ENCODE measurements at regions not wholly inside any gene's neighbourhood (a gene's known extent, or its start where the extent isn't known, plus 50 kb on each side); places are given as distances from the start of the nearest gene placed in this dataset.
"Not testable (repeated sequence)": the region's sequence is repeated elsewhere in the genome, so short reads cannot be mapped to it uniquely, and the experiment has no call there.

DNA sequence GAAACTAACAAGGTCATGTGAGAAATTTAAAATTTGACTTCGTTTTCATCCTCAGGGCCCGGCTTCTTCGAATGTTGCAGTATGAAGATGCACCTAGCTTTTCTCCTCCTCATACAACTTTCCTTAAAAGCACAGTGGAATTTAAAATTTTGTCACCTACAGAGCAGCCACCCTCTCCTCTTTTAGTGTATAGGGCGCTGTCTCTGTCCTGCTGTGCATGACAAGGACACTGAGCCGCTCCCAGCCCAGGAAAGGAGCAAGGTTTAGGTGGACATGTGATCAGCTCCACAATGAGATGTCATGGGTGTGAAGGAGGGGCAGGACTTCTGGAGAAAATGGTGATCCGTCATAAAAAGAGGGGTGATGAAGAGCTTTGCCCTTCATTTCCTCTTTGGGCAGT is 1185.4 kb downstream of the RPIA start:
- DNase-seq = not testable (repeated sequence)

DNA sequence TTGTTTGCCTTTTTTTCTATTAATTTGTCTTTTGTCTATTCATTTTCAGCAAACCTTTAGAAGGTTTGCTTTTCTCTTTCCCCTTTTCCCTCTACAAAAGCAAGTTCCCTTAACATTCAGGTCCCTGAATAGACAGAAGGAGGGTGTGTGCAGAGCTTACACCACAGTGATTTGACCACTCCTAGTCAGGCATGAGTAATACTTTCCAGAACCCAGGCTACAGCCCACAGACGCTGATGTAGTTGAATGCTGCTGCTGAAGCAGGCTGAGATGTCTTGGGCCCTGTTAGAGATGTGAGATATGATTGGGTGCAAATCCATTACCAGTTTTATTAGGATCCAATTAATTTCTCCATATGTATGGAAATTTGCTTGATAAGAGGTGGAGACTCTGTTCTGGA is 1191.4 kb downstream of the RPIA start:
- DNase-seq = not testable (repeated sequence)

DNA sequence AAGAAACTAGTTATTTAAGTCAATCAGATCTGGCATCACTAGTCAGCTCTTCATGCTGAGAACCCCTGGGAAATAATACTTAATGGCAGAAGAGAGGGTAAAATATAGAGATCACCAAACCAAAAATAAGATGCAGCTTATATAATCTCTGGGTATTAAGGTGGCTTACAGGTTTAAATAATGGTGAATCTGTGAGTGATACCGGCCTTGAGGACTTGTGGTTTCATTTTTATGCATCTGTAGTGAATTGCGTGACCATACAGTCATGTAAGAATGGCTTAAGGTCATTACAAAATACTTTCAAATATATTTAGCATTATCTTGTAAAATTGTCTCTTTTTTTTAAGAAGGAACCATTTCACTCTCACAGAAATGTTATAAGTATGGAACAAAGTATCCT is 1192.2 kb downstream of the RPIA start:
- not testable (repeated sequence) for DNase-seq

DNA sequence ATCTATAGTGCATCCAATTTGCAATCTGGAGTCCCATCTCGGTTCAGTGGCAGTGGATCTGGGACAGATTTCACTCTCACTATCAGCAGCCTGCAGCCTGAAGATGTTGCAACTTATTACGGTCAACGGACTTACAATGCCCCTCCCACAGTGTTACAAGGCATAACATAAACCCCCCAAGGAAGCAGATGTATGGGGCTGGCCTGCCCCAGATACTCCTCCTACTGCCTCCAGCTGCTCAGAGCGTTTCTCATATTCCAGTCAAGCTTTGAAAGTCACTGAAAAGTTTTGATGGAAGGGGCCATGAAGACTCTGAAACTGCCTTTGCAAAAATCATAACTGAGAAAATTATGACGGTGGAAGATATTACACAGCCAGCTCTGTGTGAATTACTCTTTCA is 1193.6 kb downstream of the RPIA start:
- DNase-seq = not testable (repeated sequence)

DNA sequence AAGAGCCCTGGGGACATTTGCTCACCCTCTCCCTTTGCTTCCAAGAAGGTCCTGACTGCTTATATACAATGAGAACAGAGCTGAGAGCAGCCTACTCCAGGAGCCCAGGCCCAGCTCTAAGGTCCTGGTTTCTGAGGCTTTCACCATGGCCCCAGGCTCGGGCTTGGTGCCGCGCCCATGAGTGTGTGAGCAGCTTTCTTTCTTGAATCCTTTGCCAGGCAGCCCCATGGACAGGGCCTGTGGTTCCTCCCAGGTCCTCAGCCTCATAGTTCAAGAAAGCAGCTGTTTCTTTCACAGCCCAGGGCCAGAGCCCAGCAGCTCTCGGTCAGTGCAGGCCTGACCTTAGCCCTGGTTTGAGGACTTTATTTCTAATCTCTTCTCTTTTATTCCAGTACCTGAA is 1197.2 kb downstream of the RPIA start:
- not testable (repeated sequence) for DNase-seq

DNA sequence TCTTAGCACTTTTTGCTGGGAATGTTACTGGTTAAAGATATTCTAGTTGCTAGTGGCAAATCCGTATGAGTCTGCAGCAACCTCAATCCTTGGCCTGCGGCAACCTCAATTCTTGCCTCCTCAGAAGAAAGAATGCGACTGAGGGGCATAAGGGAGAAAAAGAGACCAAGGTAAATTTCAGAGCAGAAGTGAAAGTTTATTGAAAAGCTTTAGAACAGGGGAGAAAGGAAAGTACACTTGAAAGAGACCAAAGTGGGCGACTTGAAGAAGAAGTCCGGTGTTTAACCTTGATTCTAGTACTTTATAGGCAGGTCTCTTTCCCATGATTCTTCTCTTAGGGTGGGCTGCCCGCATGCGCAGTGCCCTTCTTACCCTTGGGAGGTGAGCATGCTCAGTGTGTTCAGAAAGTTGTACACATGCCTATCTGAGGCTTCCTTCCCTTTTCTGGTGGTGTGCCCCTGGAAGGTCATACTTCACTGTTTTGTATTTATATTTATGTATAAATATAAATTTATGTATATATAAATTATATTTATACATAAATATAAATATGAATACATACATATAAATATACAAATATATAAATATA is 1198.8 kb downstream of the RPIA start:
- not testable (repeated sequence) for DNase-seq

DNA sequence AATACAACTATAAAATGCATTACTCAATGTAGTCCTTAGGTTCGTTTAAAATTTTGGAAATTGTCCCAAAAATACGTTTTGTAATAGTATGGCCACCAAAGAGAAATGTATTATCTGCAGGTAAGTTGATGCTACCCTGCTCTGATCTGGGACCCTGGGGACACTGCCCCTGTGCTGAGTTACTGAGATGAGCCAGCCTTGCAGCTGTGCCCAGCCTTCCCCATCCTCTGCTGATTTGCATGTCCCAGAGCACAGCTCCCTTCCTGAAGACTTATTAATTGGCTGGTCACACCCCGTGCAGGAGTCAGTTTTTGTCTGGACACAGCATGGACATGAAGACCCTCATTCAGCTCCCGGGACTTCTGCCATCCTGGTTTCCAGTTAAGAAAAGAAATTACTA is 1203.5 kb downstream of the RPIA start:
- not testable (repeated sequence) for DNase-seq

DNA sequence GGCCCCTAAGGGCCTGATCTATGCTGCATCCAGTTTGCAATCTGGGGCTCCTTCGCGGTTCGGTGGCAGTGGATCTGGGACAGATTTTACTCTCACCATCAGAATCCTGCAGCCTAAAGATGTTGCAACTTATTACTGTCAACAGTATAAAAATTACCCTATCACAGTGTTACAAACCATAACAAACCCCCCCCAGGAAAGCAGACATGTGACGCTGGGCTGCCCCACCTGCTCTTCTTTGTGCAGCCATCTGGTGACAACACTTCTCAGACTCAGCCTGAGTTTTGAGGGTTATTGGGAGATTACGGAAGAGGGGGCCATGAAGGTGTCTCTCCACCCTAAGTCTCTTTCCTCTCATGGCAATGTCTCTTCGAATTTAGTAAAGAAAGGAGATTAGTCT is 1204.2 kb downstream of the RPIA start:
- not testable (repeated sequence) for DNase-seq

DNA sequence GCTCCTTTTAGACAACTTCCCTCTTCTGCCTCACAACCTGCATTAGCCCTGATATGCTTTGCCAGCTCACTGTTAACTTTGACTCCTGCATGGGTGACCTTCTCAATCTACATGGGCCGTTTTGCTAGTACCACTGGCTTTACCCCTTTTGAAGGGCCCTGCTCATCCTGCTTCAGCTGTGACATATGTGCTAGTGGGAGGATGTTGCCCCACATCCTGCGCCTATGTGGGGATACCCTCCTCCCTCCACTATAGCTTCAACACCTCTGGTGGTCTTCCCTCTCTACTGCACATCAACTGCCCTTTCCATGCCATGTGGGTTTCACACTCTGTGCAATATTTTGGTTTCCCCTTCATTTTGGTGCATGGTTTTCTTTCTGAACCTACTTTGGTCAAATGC is 1235.5 kb downstream of the RPIA start:
- DNase-seq = peak in 1 of 3 donors; percentile 7

DNA sequence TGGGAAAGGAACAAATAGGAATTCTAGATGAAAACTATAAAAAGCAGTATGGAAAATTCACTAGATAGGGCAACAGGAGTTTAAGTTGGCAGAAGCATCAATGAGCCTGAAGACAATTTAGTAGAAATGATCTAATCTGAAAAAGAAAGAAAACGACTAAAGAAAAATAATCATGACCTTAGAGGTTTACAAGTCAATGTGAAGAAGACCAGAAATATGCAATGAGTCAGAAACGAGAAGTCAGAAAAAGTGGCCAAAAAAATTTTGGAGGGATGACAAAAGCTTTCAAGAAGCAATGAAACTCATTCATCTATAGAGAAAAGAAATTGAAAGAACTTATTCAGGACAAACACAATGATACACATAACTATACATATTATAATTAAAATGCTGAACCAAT is 1244.0 kb downstream of the RPIA start:
- peak in 2 of 3 donors; percentile 27 to 63 for DNase-seq

DNA sequence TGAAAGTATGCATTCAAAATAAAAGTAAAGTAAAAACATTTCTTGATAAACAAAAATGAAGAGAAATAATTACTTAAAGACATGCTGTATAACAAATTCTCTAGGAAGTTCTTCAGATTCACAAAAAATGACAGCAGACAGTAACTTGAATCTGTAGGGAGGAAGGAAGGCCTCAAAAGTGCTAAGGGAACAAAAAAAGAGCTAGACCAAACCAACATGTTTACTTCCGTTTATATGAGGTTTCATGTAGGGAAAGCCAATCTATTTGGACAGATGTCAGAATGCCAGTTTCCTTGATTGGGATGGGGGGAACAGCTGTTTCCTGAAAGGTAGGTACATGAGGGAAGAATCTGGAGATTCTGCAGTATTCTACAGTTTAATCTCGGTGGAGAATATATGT is 1244.5 kb downstream of the RPIA start:
- peak in 2 of 3 donors; percentile 19 to 23 for DNase-seq

DNA sequence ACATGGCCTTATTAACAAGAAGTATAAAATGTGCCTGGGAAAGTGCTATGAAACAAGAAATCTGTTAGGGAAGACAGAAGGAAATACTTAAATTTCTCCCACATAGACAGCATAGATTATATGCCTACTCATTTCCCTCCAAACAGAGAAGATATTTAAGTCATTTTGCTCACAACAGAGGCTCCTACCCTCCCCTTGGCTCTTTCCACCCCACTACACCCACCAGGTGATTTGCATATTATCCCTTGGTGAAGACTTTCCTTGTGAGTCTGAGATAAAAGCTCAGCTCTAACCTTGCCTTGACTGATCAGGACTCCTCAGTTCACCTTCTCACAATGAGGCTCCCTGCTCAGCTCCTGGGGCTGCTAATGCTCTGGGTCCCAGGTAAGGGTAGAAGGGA is 1245.1 kb downstream of the RPIA start:
- peak in 1 of 3 donors; percentile 36 for DNase-seq

DNA sequence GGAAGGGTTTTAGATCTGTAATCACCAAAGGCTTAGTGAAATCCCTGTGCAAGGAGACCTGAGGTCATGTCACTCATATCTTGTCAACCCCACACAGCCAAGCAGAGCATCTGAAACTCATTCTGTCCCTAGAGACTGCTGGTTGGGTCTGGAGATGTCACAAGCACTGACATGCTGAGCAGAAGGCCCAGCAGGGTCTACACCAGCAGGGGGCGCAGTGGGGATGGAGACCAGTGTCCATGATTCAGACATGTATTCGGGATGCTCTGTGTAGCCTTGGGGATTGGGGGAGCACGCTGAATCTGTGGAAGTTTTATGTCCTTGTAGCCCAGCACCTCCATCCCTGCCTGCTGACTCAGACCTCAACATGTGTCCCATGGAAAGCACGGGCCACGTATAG is 1247.3 kb downstream of the RPIA start:
- DNase-seq = not testable (repeated sequence)

DNA sequence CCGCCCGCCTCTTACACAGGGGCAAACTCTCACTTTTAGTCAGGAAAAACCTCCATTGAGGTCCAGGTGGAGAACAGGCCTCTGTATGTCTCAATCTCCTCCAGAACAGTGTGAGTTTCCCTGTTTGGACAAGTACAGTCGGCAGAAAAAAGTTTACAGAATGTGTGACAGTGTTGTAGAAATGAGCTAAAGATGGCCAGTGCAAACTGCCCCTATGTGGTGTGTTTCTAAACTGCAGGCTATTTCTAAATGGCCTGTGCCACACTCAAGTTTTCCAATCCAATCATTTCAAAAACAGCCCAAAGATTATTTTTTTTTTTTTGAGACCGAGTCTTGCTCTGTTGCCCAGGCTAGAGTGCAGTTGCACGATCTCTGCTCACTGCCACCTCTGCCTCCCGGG is 1252.8 kb downstream of the RPIA start:
- not testable (repeated sequence) for DNase-seq

DNA sequence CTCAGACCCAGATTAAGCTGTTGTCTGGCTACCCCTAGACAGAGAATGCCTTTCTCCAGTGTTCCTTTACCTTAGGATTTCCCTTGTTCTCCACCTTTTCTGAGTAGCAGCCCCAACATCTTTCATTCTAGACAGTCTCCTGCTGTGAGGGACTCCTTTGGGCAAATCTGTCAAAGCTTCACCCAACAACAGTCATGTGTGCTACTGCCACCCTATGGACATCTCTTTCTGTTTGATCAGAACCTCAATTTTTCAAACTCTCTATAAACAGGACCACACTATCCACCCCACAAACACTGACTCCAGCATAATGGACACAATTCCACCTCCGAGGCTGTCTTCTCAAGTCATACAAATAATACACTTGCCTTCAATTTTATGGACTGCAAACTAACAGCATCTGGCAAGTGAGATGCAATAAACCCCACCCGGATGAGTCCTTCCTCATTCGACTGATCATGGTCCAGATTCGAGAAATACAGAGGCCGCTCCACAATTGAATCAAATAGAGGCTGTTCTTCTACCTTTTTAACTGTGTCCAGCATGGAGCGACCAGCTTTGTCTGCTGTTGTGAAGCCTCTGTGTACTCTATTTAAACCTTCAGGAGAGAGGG is 1253.6 kb downstream of the RPIA start:
- not testable (repeated sequence) for DNase-seq

DNA sequence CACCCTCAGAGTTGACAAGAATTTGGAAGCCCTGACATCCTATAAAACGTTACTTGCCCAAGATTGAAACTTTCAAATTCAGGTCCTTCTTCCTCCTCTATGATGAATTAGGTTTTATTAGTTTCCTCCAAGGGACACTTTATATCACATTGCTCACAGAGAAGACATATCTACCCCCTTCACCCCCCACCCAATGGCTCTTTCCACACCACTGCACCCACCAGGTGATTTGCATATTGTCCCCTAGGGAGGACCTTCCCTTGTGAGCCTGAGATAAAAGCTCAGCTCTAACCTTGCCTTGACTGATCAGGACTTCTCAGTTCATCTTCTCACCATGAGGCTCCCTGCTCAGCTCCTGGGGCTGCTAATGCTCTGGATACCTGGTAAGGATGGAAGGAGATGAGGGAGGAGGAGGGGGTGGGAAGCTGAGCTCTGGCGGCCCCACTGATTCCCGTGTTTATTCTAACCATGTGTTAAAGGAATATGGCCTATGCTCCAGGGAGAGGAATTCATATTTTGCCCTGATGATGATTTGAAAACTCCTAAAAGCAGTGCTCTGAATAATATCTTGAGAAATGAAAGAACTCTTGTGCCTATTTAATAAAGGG is 1255.8 kb downstream of the RPIA start:
- not testable (repeated sequence) for DNase-seq

DNA sequence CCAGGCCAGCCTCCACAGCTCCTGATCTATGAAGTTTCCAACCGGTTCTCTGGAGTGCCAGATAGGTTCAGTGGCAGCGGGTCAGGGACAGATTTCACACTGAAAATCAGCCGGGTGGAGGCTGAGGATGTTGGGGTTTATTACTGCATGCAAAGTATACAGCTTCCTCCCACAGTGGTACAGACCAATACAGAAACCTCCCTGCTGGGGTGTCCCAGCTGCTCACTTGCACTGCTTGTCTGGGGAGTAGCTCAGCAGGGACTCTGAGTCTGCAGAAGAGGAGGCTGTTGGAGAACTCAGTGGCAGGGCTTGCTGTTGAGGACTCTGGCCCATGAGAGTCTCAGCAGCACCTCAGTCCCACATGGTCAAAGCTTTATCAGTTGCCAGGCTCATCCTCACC is 1256.6 kb downstream of the RPIA start:
- DNase-seq = not testable (repeated sequence)

DNA sequence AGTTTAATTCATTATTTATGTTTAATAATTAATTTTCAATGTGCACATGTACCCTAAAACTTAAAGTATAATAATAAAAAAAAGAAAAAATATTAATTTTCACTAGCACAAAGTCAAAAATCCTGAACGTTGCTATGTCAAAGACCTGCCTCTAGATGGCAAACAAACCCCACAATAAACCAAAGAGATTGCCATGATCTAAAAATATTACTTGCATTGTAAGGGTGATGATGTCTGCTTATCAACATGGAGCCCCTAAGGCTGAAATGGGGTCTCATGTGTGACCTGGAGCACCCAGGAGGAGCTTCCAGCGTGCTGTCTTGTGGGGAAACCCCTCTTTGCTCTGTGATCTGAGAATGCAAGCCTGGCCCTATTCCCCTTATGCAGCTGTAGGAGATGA is 1259.3 kb downstream of the RPIA start:
- DNase-seq = not testable (repeated sequence)

DNA sequence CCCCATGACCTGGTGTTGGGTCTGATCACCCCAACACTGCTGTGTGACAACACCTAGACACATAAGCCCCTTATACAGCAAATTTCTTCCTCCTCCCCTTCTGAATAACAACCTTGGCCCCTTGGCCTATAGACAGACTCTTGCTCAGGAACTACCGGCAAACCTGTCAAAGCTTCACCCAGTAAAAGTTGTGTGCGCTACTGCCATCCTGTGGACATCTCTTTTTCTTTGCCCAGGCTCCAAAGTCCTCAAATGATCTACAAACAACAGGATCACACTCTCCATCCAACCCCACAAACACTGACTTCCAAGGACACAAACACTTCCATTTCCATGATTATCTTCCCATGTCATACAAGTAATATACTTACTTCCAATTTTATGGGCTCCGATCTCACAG is 1265.8 kb downstream of the RPIA start:
- peak; percentile 1 to 25 (median 24) for DNase-seq

DNA sequence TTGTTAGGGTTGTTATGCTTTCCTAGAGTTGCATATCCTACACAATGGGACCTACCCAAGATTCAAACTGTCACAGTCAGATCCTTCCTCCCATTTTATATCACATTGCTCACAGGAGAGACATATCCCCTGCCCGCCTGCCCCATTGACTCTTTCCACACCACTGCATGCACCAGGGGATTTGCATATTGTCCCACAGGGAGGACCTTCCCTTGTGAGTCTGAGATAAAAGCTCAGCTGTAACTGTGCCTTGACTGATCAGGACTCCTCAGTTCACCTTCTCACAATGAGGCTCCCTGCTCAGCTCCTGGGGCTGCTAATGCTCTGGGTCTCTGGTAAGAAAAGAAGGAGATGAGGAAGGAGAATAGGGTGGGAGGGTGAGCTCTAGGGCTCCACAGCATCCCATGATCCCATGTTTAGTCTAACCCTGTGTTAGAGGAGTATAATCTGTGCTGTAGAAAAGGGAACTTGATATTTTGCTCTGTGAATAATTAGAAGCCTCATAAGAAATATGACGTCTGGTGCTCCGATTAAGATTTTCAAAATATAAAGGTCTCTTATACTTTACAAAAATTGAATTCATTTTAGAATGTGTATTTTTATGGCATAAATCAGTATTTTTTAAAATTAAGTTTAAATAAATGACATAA is 1268.4 kb downstream of the RPIA start:
- not testable (repeated sequence) for DNase-seq

DNA sequence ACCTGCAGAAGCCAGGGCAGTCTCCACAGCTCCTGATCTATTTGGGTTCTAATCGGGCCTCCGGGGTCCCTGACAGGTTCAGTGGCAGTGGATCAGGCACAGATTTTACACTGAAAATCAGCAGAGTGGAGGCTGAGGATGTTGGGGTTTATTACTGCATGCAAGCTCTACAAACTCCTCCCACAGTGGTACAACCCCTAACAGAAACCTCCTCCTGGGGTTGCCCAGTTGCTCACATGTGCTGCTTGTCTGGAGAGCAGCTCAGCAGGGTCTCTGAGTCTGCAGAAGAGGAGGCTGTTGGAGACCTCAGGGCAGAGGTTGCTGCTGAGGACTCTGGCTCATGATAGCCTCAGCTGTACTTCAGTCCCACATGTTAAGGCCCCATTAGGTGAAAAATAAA is 1269.1 kb downstream of the RPIA start:
- DNase-seq = not testable (repeated sequence)

DNA sequence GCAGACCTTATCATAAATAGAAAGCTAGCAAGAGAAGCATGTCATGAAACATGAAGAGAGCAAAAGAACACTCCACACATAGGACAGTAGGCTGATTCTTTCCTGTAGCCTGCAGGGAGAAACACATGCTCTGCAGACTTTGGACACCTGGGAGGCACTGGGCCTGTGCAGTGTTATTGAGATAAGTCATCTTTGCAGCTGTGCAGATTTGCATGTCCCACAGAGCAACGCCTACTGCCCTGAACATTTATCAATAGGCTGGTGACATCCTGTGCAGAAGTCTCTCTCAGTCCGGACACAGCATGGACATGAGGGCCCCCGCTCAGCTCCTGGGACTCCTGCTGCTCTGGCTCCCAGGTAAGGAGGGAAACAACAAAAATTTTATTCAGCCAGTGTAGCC is 1277.1 kb downstream of the RPIA start:
- not testable (repeated sequence) for DNase-seq

DNA sequence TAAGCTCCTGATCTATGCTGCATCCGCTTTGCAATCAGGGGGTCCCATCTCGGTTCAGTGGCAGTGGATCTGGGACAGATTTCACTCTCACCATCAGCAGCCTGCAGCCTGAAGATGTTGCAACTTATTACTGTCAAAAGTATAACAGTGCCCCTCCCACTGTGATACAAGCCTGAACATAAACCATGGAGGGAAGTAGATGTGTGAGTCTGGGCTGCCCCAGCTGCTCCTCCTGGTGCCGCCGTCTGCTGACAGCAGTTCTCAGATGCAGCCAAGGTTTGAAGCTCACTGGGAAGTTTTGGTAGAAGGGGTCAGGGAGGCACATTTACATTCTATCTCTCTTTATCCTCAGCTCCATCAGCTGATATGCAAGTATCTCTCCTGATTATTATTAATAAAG is 1277.7 kb downstream of the RPIA start:
- peak in 1 of 3 donors; percentile 18 for DNase-seq

DNA sequence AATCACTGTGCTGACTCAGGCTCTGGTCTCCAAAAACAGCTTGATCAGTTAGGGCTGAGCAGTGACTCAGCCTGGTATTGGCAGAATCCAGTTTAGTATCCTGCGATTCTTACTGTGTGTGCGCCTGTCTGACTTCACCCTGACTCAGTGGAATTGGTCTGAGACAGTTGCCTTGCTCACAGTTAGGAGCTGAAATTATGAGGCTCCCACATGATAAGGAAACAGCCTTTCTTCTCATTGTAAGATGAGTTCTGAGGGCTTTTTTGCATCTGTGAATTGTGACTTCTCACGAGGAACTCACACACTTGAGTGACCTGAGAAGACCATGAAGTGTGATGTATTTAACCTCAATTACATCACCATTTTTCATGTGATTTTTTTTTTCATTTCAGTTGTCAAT is 1282.4 kb downstream of the RPIA start:
- peak; percentile 25 to 59 (median 57) for DNase-seq
